Stimulated activated CD4-positive, alpha-beta T cell treated with anti-CD3 and anti-CD28 coated beads, Interleukin-1b, Interleukin-23, amount 100 ng/mL, for 1 hour (primary cell): ENCODE measurements at regions not wholly inside any gene's neighbourhood (a gene's known extent, or its start where the extent isn't known, plus 50 kb on each side); places are given as distances from the start of the nearest gene placed in this dataset.
"Not testable (repeated sequence)": the region's sequence is repeated elsewhere in the genome, so short reads cannot be mapped to it uniquely, and the experiment has no call there.

Source experiments
- DNase-seq, 2 donors: peaks; one replicate each; pipeline ENCODE4 v3.0.0-alpha.2; 2020; ENCODE audit warnings: low read depth in 2 of 2

DNA sequence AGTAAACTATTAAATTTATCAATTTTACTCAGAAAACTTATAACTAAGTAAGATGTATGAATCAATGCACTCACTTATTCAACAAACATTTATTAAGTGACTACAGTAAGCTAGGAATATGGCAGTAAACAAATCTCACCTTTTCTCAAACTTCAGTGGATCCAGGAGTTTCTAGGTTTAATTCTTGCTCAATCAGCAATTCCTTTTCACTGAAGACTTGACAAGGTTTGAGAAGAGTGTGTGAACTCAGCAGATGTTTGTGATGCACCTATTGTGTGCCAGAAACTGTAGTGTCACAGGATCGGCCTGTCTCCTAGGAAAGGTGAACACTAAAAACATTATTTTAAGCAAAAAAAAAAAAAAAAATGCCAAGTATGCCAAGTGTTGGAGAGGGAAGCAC is 167.8 kb downstream of the ALG10 start:
- DNase-seq: no peak

- DNase-seq: no peak
Observed at GRCh38 chr12:34198924-34199323, 176.6 kb downstream of the ALG10 start.

GRCh38 chr12:34203866-34204620 is 181.7 kb downstream of the ALG10 start:
- no peak for DNase-seq

DNA sequence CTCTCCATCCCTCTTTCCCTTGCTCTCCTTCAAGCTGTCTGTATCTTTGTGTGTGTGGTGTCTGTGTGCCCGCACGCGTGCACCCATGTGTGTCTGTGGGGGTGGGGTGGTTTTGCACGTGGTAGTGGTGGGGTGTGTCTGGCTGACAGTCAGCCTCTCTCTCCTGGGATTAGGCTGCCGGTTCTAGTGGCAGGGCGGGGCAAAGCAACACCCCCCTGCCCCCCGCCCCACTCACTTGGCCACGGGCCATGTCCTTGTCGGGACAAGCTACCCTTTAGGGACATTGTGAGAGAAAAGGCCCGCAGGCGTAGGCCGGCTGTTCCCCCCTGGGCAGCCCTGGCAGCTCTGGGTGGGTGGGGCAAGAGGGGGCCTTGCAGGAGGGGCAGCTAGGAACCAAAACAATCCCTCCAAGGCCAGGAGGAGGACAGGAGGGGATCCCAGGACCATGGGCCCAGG is 182.6 kb downstream of the ALG10 start:
- no peak for DNase-seq

DNA sequence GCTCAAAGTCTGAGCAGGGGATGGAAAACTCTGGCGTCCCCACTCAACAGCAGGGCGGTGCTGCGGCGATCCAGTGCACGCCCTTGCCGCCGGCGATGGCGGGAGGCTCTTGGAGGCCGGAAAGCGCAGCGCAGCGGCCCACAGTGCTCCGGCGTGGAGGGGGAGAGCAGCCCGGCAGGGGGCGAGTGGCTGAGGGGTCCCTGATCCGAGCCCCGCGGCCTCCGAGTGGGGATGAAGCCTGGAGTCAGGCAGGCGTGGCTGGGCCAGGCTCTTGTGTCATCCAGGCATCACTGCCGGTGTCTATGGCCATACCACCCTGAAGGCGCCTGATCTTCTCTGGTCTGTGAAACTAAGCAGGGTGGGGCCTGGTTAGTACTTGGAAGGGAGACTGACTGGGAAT is 183.1 kb downstream of the ALG10 start:
- DNase-seq: no peak

GRCh38 chr12:34206061-34206785 is 183.9 kb downstream of the ALG10 start:
- no peak for DNase-seq

GRCh38 chr12:34207858-34208257 is 185.6 kb downstream of the ALG10 start:
- no peak for DNase-seq

DNA sequence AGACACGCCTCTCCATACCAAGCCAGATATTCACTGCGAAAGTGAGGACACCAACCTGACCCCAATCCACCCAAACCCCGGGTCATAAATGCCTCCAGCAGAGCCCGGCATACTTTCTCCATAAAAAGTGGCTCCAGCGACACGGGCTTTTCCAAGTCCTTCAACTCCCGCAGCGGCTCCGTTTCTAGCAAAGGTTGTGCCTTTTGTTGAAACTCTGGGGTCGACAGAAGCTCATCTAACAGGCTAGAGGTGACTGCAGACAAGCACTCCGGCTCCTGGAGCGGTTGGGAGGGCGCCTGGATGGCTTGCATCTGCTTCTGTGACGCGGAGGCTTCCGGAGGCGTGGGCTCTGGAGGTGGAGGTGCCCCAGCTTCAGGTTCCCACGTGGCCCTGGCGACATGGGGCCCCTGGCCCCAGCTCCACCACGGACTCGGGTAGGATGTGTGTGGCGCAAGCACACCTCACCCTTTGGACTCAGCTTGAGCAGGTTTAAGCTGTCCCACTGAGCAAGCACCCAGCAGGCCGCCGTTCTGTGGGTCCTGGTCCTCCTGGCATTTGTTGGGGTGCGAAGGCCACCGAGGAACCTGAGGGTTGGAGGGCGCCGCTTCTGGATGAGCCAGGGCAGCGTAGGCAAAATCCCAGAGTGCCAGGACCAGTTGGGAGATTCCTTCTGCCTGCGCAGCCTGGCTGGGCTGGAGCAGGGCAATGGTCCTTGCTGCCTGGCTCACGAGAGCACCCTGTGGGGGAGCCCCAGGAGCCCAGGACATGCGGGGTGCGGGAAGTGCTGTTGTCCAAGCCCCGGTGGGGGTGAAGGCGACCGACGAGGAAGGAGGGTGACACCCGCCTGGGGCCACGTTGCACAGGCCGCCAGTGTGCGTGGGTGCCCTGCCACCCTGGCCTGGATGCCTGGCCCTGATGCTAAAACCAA is 186.3 kb downstream of the ALG10 start:
- DNase-seq: no peak

DNA sequence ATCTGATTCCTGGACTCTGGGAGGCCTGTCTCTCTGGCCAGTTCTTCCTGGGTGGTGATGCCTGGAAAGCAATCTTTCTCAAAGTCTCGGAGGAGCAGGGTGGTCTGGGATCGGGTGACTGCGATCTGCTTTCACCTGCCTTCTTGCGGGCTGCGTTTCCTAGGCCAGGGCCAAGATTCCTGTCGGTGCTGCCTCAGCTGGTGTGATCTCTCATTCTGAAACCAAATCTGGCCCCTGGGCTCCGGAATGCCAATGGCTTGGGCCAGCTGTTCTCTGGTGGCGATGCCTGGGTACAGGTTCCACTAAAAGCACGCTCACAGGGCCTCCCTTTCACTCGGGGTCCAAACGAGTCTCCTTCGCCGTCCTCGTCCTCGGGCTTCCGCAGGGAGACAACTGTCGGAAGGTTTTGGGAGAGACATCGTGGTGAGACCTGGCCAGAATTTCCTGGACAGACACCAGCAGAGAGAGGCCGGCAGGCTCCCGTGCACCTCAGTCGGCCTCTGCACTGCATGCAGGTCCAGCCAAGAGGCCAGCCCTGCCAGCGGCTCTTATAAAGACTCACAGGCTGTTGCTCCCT is 187.1 kb downstream of the ALG10 start:
- no peak for DNase-seq

- DNase-seq: no peak
Observed at GRCh38 chr12:34210183-34210582, 187.9 kb downstream of the ALG10 start.

DNA sequence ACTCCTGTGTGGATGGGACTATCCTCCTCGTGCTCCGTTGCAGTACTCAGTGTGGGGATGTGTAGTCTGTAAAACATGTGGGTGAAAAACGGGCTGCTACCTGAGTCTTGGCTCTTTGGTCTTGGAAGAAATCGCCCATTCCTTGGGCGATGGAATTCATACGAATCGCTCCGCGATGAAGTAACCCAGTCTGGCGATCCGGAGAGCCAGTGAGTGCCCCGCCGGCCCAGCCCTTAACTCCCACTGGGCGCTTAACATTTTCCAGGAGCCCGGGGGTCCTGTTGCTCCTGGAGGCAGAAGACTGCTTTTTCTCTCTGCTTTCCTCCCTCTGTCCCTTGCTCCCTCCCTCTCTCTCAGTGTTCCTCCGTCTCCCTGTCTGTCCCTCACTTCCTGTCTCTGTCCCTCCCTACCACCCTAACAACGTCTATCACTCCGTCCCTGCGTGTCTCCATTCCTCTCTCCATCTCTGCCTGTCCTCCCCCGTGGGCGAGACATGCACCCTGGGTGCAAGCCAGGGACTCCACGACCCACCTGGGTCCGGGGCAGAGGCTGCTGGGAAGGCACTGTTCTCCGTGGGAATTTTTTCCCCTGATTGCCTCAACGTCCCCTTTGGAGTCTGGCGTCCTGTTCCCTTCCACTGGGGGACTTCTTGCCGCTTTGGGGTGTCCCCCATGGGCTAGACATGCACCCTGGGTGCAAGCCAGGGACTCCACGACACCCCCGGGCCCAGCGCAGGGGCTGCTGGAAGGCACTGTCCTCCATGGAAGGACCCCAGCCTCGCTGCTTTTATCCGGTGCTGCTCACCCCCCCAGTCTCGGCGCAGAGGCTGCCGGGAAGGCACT is 188.6 kb downstream of the ALG10 start:
- no peak for DNase-seq

DNA sequence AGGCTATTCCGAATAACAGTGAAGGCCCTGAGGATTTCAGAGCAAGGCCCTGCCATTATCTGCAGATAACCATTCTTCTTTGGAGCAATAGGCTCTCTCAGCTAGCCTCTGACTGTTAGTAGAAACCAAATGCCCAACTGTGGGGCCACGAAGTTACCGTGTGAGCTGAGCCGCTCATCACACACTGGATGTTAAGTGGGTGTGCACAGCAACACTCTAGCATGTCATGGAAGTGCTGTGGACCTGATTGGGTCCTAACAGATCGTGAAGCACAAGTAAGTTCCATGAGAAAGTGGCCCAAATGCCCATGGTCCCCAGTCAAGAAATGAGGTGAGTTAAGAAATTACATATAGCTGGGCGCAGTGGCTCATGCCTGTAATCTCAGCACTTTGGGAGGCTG is 190.4 kb downstream of the ALG10 start:
- DNase-seq: no peak

- DNase-seq: no peak
Observed at GRCh38 chr12:34214011-34214410, 191.7 kb downstream of the ALG10 start.

DNA sequence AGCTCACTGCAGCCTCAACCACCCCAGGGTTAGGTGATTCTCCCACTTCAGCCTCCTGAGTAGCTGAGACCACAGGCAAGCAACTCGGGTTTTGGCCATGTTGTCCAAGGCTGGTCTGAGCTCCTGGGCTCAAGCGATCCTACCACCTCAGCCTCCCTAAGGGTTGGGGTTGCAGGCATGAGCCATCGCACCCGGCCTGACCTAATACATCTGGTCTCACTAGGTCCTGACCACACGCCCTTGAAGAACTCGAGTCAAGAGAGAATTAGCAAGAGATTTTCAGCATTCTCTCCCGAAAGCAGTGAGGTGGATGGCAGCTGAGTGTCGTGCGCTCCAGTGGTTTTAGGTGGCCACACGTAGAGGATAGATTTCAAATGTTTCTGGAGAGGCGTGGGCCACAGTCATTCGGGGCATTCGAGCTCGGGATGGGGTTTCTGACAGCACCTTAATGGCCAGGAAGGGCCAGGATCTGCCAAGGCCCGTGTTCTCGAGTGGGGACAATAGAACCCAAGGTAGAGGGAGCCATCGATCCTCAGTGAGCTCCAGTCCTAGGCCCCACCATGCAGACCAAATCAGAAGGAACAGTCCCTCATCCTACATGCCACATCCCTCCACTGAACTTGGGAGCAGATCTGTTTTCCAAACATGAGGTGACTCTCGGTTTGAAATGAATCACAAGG is 193.1 kb downstream of the ALG10 start:
- no peak for DNase-seq

DNA sequence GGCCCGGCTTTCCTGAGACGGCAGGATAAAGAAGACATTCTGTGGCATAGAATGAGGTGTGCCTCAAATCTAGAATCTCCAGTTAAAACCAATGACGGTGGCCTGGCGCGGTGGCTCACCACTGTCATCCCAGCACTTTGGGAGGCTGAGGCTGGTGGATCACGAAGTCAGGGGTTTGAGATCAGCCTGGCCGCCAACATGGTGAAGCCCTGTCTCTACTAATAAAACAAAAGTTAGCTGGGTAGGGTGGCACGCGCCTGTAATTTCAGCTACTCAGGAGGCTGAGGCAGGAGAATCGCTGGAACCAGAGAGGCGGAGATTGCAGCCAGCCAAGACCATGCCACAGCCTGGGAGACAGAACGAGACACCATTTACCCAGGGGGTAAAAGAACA is 193.6 kb downstream of the ALG10 start:
- no peak for DNase-seq

GRCh38 chr12:34217660-34218059 is 195.4 kb downstream of the ALG10 start:
- no peak for DNase-seq

- peak in 1 of 2 donors; percentile 41 for DNase-seq
Observed at GRCh38 chr12:34218193-34219045, 196.1 kb downstream of the ALG10 start.

DNA sequence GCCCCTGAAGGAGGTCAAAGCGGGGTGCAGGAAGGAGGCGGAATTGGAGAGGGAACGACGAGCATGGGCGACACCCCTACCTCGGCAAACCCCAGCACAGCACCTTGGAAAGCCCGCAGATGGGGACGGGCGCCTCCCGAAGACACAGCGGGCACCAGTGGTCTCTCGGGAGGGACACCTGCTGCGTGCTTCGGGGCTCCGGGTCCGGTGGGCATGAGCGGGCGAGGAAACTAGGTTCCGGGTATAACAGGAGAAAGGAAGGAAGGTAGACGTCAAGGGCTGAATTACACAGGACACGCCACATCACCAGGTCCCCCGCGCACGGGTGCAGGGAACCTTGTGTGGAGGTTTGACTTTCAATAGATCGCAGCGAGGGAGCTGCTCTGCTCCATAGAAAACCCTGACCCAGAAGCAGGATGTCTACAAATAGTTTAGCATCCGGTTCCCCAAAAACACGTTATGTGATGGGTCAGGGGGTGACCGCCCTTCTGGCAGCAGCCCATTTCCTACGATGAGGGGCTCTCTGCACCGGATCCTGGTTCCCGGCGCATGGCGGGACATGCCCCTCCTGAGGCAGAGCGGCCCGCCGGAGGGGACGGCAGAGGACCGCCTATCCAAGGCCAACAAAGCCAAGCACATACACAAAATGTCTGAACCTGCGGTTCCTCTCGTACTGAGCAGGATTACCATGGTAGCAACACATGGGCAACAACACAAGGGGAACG is 196.9 kb downstream of the ALG10 start:
- peak in 1 of 2 donors; percentile 3 for DNase-seq

DNA sequence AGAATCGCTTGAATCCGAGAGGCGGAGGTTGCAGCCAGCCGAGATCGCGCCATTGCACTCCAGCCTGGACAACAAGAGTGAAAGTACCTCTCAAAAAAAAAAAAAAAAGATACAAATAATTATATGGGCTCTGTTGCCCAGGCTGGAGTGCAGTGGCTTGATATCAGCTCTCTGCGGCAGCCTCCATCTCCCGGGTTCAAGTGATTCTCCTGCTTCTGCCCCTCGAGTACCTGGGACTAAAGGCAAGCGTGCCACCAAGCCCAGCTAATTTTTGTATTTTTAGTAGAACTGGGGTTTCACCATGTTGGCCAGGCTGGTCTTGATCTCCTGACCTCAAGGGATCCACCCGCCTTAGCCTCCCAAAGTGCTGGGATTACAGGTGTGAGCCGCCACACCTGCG is 197.8 kb downstream of the ALG10 start:
- DNase-seq: not testable (repeated sequence)
